ENCODE measurements at regions not wholly inside any gene's neighbourhood (a gene's known extent, or its start where the extent isn't known, plus 50 kb on each side); places are given as distances from the start of the nearest gene placed in this dataset.
"Not testable (repeated sequence)": the region's sequence is repeated elsewhere in the genome, so short reads cannot be mapped to it uniquely, and the experiment has no call there.

- TF ChIP-seq FOXA1 (IDR thresholded peaks at IDR 0.05); LEF1 (IDR thresholded peaks at IDR 0.05; ENCODE audit: borderline replicate concordance); CTBP1 (IDR thresholded peaks at IDR 0.05; ENCODE audit: borderline replicate concordance); SP1 (IDR thresholded peaks at IDR 0.05); ZNF384 (IDR thresholded peaks at IDR 0.05); L3MBTL2 (conservative IDR thresholded peaks at IDR 0.05); FOXK2 (IDR thresholded peaks at IDR 0.05); HDGF (IDR thresholded peaks at IDR 0.05; ENCODE audit: borderline replicate concordance); TARDBP (IDR thresholded peaks at IDR 0.05); FOXM1 (IDR thresholded peaks at IDR 0.05; ENCODE audit: borderline replicate concordance): not testable (repeated sequence)
Measured at GRCh38 chr7:146043310-146043709, 73.3 kb upstream of the CNTNAP2 start.
